K562 (cell line): ENCODE measurements at regions not wholly inside any gene's neighbourhood (a gene's known extent, or its start where the extent isn't known, plus 50 kb on each side); places are given as distances from the start of the nearest gene placed in this dataset.

ENCODE experiments used
- ATAC-seq: fragments of 200-7000 bp; cut with Tn5 transposase; 3 replicates; pipeline ENCODE4 v1.9.1; 2020; ENCODE audit warnings: moderate library complexity
- BruUV-seq: library from RNA; stranded (reverse); fragments of 400-500 nt; replicated peaks from 2 replicates; lab custom pipeline; 2021; lab: Mats Ljungman, UMichigan
- CTCF ChIA-PET: fragments of 300-600 bp; formaldehyde crosslinking; extraction: SDS; loops from one replicate; lab custom pipeline; 2021; ENCODE audit warnings: low intra/inter-chr PET ratio; lab: Yijun Ruan, JAX
- POLR2A ChIA-PET: fragments of 300-600, 350-650 bp; sonication (Branson Sonifier 250); formaldehyde crosslinking; extraction: SDS; loops from one replicate; lab custom pipeline; 2021; ENCODE audit warnings: antibody characterized with exemption, inconsistent platforms; lab: Yijun Ruan, JAX
- DNase-seq, 4 experiments: peaks; one replicate each; pipeline versions ENCODE4 v3.0.0 to v3.0.0-alpha.2; 2011 to 2018; ENCODE audit warnings: low spot score in 3 of 4, mixed read lengths in 3 of 4; ENCODE audit errors: extremely low read depth in 1 of 4
- FAIRE-seq: peaks from 2 replicates; lab custom pipeline; 2011; peaks lifted over from hg19 to GRCh38; lab: Jason Lieb, UNC
- H2AFZ ChIP-seq: 2 replicates; pipeline ENCODE4 v1.6.0; 2011; ENCODE audit warnings: low read depth, low read length, control low read depth, inconsistent platforms
- H3K27ac ChIP-seq: fragments of 200-600 bp; 3 replicates; pipeline ENCODE4 v1.8.0; 2011; ENCODE audit warnings: low read depth, mild to moderate bottlenecking, control low read depth, inconsistent platforms, low read length, moderate library complexity, mixed read lengths; ENCODE audit errors: extremely low read depth
- H3K27me3 ChIP-seq, 2 experiments: fragments of 300-600 bp in 1 of 2; 2 replicates in 1 of 2; 3 replicates in 1 of 2; pipeline versions ENCODE4 v1.6.0 to v1.8.0; 2011; ENCODE audit warnings: inconsistent platforms in 2 of 2, low read length in 2 of 2, mild to moderate bottlenecking in 1 of 2, mixed read lengths in 1 of 2, moderate library complexity in 1 of 2; ENCODE audit not compliant: control insufficient read depth in 2 of 2, insufficient read depth in 2 of 2
- H3K36me3 ChIP-seq: fragments of 300-600 bp; 3 replicates; pipeline ENCODE4 v1.8.0; 2011; ENCODE audit warnings: mild to moderate bottlenecking, low read length, inconsistent platforms; ENCODE audit not compliant: control insufficient read depth, insufficient read depth
- H3K4me1 ChIP-seq, 2 experiments: fragments of 200-600 bp in 1 of 2; replicated peaks in 1 of 2; 2 replicates in 1 of 2; 3 replicates in 1 of 2; pipeline versions ENCODE4 v1.5.1 to v1.8.0; 2011; ENCODE audit warnings: inconsistent platforms in 2 of 2, low read length in 2 of 2, mild to moderate bottlenecking in 1 of 2, mixed read lengths in 1 of 2, moderate library complexity in 1 of 2; ENCODE audit not compliant: control insufficient read depth in 2 of 2, insufficient read depth in 2 of 2
- H3K4me2 ChIP-seq: 2 replicates; pipeline ENCODE4 v1.6.1; 2011; ENCODE audit warnings: low read length, control low read depth, inconsistent platforms, mixed read lengths; ENCODE audit not compliant: insufficient read depth
- H3K4me3 ChIP-seq: fragments of 200-600 bp; sonication (generic), shearing (Covaris generic); 2 replicates; pipeline ENCODE4 v1.5.1; 2016; ENCODE audit warnings: control low read depth, inconsistent platforms
- H3K79me2 ChIP-seq: fragments of 200-600 bp; 3 replicates; pipeline ENCODE4 v1.8.0; 2011; ENCODE audit warnings: low read length, inconsistent platforms; ENCODE audit not compliant: control insufficient read depth, insufficient read depth
- H3K9ac ChIP-seq, 2 experiments: 2 replicates each; pipeline versions ENCODE4 v1.6.0 to v1.6.1; 2011; ENCODE audit warnings: low read depth in 2 of 2, low read length in 2 of 2, control low read depth in 1 of 2, inconsistent platforms in 1 of 2, mild to moderate bottlenecking in 1 of 2, mixed read lengths in 1 of 2; ENCODE audit not compliant: insufficient read depth in 1 of 2
- H3K9me1 ChIP-seq: one replicate; pipeline ENCODE4 v1.6.0; 2011; ENCODE audit warnings: inconsistent platforms, mild to moderate bottlenecking, low read length, moderate library complexity; ENCODE audit not compliant: control insufficient read depth, insufficient read depth
- H3K9me3 ChIP-seq: replicated peaks from 2 replicates; pipeline ENCODE4 v1.5.1; 2011; ENCODE audit warnings: low read depth, low read length, inconsistent platforms; ENCODE audit not compliant: control insufficient read depth, insufficient read depth
- H4K20me1 ChIP-seq: replicated peaks from 2 replicates; pipeline ENCODE4 v1.6.1; 2011; ENCODE audit warnings: low read length, inconsistent platforms, mixed read lengths; ENCODE audit not compliant: control insufficient read depth, insufficient read depth
- E2F8 ChIP-seq: fragments of 450-650 bp; IDR thresholded peaks from 2 replicates; pipeline ENCODE4 v1.7.1; 2018; ENCODE audit warnings: mild to moderate bottlenecking, low read depth; ENCODE audit not compliant: partially characterized antibody
- HMG20B ChIP-seq: fragments of 250-450 bp; sonication (Bioruptor Pico); IDR thresholded peaks from 2 replicates; pipeline ENCODE4 v1.5.0; 2021; ENCODE audit warnings: mild to moderate bottlenecking
- JUNB ChIP-seq: fragments of 450-650 bp; formaldehyde crosslinking; conservative IDR thresholded peaks from 2 replicates; pipeline ENCODE4 v1.4.0; 2020; ENCODE audit warnings: mild to moderate bottlenecking
- KLF16 ChIP-seq: IDR thresholded peaks from 2 replicates; pipeline ENCODE4 v1.6.1; 2016; ENCODE audit warnings: antibody characterized with exemption
- NEUROD1 ChIP-seq: fragments of 150-350 bp; IDR thresholded peaks from 2 replicates; pipeline ENCODE4 v1.6.1; 2014; ENCODE audit warnings: borderline replicate concordance, low read length, low read depth; ENCODE audit not compliant: partially characterized antibody
- PHF21A ChIP-seq: fragments of 450-650 bp; IDR thresholded peaks from 2 replicates; pipeline ENCODE4 v1.6.1; 2017; ENCODE audit warnings: low read depth, borderline replicate concordance
- PRMT5 ChIP-seq: sonication (generic); formaldehyde crosslinking; IDR thresholded peaks from 2 replicates; pipeline ENCODE4 v1.5.0; 2020; ENCODE audit warnings: missing genetic modification reagents
- SNRNP70 ChIP-seq: fragments of 200-400 bp; formaldehyde crosslinking; optimal IDR thresholded peaks from 2 replicates; pipeline ENCODE3; 2017; ENCODE audit warnings: low read depth, low read length
- TCFL5 ChIP-seq: fragments of 250-450 bp; sonication (Bioruptor Pico); conservative IDR thresholded peaks from 2 replicates; pipeline ENCODE4 v1.6.1; 2021; ENCODE audit warnings: mild to moderate bottlenecking, moderate library complexity, matching md5 sums
- ZFP1 ChIP-seq: fragments of 450-650 bp; formaldehyde crosslinking; IDR thresholded peaks from 2 replicates; pipeline ENCODE4 v1.4.0; 2020; ENCODE audit warnings: mild to moderate bottlenecking, mixed read lengths
- ZNF431 ChIP-seq: sonication (generic); formaldehyde crosslinking; IDR thresholded peaks from 2 replicates; pipeline ENCODE4 v1.8.0; 2022; ENCODE audit warnings: mild to moderate bottlenecking, missing genetic modification reagents
- WGBS: fragments of 100-300 bp; shearing (Covaris generic); methylation state at CpG from one replicate; pipeline ENCODE4 v1.1.6; 2016; ENCODE audit warnings: low coverage, mixed read lengths; ENCODE audit not compliant: insufficient coverage; ENCODE audit errors: missing lambda C conversion rate; 5-methylcytosine and 5-hydroxymethylcytosine counted together
- in situ Hi-C: fragments of 300-500 bp; cut with MboI; formaldehyde crosslinking; loops from 4 replicates; pipeline ENCODE4 v1.15.0; 2018; ENCODE audit warnings: inconsistent platforms, mixed read lengths
- intact Hi-C: fragments of 100-400 bp; cut with micrococcal nuclease; formaldehyde crosslinking; loops from 2 replicates; pipeline ENCODE4 v1.14.2; 2022
- TF ChIP-seq, protein P1 (sequence below): sonication (generic); formaldehyde crosslinking; IDR thresholded peaks from 2 replicates; pipeline ENCODE4 v1.5.0; 2020; ENCODE audit warnings: missing genetic modification reagents
- TF ChIP-seq, protein P2 (sequence below): fragments of 250-450 bp; sonication (Bioruptor Pico); IDR thresholded peaks from 2 replicates; pipeline ENCODE4 v1.5.0; 2021
- TF ChIP-seq, protein P3 (sequence below), 2 experiments: fragments of 450-650 bp; IDR thresholded peaks; 2 replicates each; pipeline ENCODE4 v1.6.1; 2018; ENCODE audit warnings: mild to moderate bottlenecking in 2 of 2, low read depth in 1 of 2; ENCODE audit not compliant: partially characterized antibody in 2 of 2

- TF ChIP-seq PRMT5 (CRISPR knock-in tag) (no peak), ZFP1 (CRISPR knock-in tag) (no peak), PHF21A (no peak), ZNF431 (CRISPR knock-in tag) (no peak), HMG20B (CRISPR knock-in tag) (no peak)
- TF ChIP-seq, protein P1, sequence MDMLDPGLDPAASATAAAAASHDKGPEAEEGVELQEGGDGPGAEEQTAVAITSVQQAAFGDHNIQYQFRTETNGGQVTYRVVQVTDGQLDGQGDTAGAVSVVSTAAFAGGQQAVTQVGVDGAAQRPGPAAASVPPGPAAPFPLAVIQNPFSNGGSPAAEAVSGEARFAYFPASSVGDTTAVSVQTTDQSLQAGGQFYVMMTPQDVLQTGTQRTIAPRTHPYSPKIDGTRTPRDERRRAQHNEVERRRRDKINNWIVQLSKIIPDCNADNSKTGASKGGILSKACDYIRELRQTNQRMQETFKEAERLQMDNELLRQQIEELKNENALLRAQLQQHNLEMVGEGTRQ (CRISPR knock-in tag): no peak
- TF ChIP-seq, protein P2, sequence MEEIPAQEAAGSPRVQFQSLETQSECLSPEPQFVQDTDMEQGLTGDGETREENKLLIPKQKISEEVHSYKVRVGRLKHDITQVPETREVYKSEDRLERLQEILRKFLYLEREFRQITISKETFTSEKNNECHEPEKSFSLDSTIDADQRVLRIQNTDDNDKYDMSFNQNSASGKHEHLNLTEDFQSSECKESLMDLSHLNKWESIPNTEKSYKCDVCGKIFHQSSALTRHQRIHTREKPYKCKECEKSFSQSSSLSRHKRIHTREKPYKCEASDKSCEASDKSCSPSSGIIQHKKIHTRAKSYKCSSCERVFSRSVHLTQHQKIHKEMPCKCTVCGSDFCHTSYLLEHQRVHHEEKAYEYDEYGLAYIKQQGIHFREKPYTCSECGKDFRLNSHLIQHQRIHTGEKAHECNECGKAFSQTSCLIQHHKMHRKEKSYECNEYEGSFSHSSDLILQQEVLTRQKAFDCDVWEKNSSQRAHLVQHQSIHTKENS (CRISPR knock-in tag): no peak
Observed at GRCh38 chr12:90128526-90128925, 419.9 kb upstream of the ATP2B1 start (continued).

- no peak for DNase-seq
- Histone ChIP-seq H3K4me3 (no peak overlapping the region), H3K9ac (no peak overlapping the region), H3K27me3 (no peaks in the 10 kb centered on the region), H3K79me2 (no peaks in the 10 kb centered on the region), H3K9me1 (no peaks in the 10 kb centered on the region), H2AFZ (no peak overlapping the region), H3K4me2 (no peak overlapping the region), H3K9me3 (peaks cover 5% of the 10 kb centered on the region; the same call in 1 of the 2 replicates), H3K4me1 (no peaks in the 10 kb centered on the region), H4K20me1 (no peaks in the 10 kb centered on the region), H3K36me3 (no peaks in the 10 kb centered on the region), H3K27ac (no peak overlapping the region)
- 0% methylated on average over 2 of the region's 2 CpGs for WGBS
- in situ Hi-C loops (no loop called here), intact Hi-C loops (no loop called here)
- ChIA-PET CTCF (no interaction called here), POLR2A (no interaction called here)
- no peak for FAIRE-seq
- no peak for ATAC-seq
- no TSS peak for BruUV-seq
- TF ChIP-seq E2F8 (no peak), TCFL5 (CRISPR knock-in tag) (no peak), JUNB (CRISPR knock-in tag) (no peak), KLF16 (no peak), NEUROD1 (no peak), SNRNP70 (no peak)
- TF ChIP-seq, protein P3, sequence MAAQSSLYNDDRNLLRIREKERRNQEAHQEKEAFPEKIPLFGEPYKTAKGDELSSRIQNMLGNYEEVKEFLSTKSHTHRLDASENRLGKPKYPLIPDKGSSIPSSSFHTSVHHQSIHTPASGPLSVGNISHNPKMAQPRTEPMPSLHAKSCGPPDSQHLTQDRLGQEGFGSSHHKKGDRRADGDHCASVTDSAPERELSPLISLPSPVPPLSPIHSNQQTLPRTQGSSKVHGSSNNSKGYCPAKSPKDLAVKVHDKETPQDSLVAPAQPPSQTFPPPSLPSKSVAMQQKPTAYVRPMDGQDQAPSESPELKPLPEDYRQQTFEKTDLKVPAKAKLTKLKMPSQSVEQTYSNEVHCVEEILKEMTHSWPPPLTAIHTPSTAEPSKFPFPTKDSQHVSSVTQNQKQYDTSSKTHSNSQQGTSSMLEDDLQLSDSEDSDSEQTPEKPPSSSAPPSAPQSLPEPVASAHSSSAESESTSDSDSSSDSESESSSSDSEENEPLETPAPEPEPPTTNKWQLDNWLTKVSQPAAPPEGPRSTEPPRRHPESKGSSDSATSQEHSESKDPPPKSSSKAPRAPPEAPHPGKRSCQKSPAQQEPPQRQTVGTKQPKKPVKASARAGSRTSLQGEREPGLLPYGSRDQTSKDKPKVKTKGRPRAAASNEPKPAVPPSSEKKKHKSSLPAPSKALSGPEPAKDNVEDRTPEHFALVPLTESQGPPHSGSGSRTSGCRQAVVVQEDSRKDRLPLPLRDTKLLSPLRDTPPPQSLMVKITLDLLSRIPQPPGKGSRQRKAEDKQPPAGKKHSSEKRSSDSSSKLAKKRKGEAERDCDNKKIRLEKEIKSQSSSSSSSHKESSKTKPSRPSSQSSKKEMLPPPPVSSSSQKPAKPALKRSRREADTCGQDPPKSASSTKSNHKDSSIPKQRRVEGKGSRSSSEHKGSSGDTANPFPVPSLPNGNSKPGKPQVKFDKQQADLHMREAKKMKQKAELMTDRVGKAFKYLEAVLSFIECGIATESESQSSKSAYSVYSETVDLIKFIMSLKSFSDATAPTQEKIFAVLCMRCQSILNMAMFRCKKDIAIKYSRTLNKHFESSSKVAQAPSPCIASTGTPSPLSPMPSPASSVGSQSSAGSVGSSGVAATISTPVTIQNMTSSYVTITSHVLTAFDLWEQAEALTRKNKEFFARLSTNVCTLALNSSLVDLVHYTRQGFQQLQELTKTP (IDR thresholded peaks at IDR 0.05; ENCODE audit: low read depth in 1 of 2, partially characterized antibody in 2 of 2): no peak
Observed at GRCh38 chr12:90126125-90126524, 417.5 kb upstream of the ATP2B1 start.
